Loucy (cell line): ENCODE measurements at regions not wholly inside any gene's neighbourhood (a gene's known extent, or its start where the extent isn't known, plus 50 kb on each side); places are given as distances from the start of the nearest gene placed in this dataset.

Source experiments
- EZH2phosphoT487 ChIP-seq: fragments of 200-600 bp; IDR thresholded peaks from 2 replicates; pipeline ENCODE4 v1.6.1; 2018; ENCODE audit warnings: antibody characterized with exemption, mild to moderate bottlenecking, moderate library complexity, borderline replicate concordance
- TF ChIP-seq, protein P1 (sequence below): fragments of 200-600 bp; sonication (generic); conservative IDR thresholded peaks from 2 replicates; pipeline ENCODE4 v1.5.1; 2014; ENCODE audit warnings: mild to moderate bottlenecking, antibody characterized with exemption, low read length

DNA sequence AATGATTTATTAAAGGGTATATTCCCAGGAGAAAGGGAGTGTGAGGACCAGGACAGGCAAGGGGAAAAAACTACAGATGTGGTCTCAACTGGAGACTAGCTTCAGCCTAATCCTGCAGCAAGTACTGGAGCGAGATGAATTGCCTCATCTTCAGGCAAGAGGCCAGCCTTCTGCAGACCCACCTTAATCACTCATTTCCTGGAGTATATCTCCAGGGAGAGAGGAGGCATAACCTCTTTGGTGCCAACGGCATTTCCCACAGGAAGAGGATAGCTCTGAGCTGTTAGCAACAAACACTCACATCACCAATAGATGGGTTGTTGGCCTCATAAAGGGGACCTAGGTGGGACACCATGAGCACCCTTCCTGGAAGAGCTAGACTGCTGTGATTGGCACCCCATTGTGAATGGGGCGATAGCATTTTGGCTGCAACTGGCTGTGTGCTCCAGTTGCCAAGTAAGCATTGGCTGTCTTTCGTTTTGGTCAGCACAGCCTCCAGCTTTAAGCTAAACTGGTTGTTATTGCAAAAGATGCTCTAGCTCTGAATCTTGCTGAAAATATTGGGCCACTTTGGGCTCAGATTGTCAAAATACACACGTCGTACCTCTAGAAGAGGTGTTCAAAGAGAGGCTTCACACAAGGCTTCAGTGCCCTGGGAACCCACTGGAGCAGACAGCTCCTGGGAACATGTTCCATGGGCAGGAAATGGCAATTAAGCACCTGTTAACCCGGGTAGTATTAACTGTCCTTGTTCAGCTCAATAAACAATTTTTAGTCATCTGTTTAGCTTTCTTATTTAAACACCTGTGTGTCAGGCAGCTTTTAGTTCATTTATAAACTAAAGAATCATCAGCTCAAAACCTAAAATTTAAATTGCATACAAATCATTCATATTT lies 314.8 kb upstream of the C1orf87 start:
- TF ChIP-seq, protein P1, sequence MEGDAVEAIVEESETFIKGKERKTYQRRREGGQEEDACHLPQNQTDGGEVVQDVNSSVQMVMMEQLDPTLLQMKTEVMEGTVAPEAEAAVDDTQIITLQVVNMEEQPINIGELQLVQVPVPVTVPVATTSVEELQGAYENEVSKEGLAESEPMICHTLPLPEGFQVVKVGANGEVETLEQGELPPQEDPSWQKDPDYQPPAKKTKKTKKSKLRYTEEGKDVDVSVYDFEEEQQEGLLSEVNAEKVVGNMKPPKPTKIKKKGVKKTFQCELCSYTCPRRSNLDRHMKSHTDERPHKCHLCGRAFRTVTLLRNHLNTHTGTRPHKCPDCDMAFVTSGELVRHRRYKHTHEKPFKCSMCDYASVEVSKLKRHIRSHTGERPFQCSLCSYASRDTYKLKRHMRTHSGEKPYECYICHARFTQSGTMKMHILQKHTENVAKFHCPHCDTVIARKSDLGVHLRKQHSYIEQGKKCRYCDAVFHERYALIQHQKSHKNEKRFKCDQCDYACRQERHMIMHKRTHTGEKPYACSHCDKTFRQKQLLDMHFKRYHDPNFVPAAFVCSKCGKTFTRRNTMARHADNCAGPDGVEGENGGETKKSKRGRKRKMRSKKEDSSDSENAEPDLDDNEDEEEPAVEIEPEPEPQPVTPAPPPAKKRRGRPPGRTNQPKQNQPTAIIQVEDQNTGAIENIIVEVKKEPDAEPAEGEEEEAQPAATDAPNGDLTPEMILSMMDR, result no peak
- TF ChIP-seq EZH2phosphoT487, result no peak
